Astrocyte (in vitro differentiated cells and primary cell): ENCODE measurements at regions not wholly inside any gene's neighbourhood (a gene's known extent, or its start where the extent isn't known, plus 50 kb on each side); places are given as distances from the start of the nearest gene placed in this dataset.
"Not testable (repeated sequence)": the region's sequence is repeated elsewhere in the genome, so short reads cannot be mapped to it uniquely, and the experiment has no call there.

Experiments
- DNase-seq: peaks from one replicate; pipeline ENCODE4 v3.0.0-alpha.2; 2010; ENCODE audit warnings: low read depth
- FAIRE-seq: peaks from 2 replicates; lab custom pipeline; 2011; peaks lifted over from hg19 to GRCh38; lab: Jason Lieb, UNC
- H2AFZ ChIP-seq: 2 replicates; pipeline ENCODE4 v1.6.0; 2012; ENCODE audit warnings: low read depth, low read length, inconsistent platforms
- H3K27ac ChIP-seq: 2 replicates; pipeline ENCODE4 v1.5.1; 2011; ENCODE audit warnings: low read depth, low read length, inconsistent platforms
- H3K27me3 ChIP-seq: 2 replicates; pipeline ENCODE4 v1.6.0; 2011; ENCODE audit warnings: low read length, inconsistent platforms; ENCODE audit not compliant: insufficient read depth
- H3K36me3 ChIP-seq: 2 replicates; pipeline ENCODE4 v1.5.1; 2011; ENCODE audit warnings: low read length, inconsistent platforms; ENCODE audit not compliant: insufficient read depth
- H3K4me1 ChIP-seq: 2 replicates; pipeline ENCODE4 v1.5.1; 2011; ENCODE audit warnings: low read length, inconsistent platforms; ENCODE audit not compliant: insufficient read depth
- H3K4me2 ChIP-seq: 2 replicates; pipeline ENCODE4 v1.6.0; 2012; ENCODE audit warnings: low read length, inconsistent platforms
- H3K4me3 ChIP-seq: 2 replicates; pipeline ENCODE4 v1.5.1; 2011; ENCODE audit warnings: low read depth, mild to moderate bottlenecking, low read length, inconsistent platforms; ENCODE audit not compliant: insufficient read depth
- H3K79me2 ChIP-seq: 2 replicates; pipeline ENCODE4 v1.6.0; 2012; ENCODE audit warnings: mild to moderate bottlenecking, low read length, inconsistent platforms; ENCODE audit not compliant: insufficient read depth
- H3K9ac ChIP-seq: 2 replicates; pipeline ENCODE4 v1.6.0; 2012; ENCODE audit warnings: mild to moderate bottlenecking, low read length, inconsistent platforms
- H3K9me3 ChIP-seq: 2 replicates; pipeline ENCODE4 v1.5.1; 2012; ENCODE audit warnings: low read depth, mild to moderate bottlenecking, low read length, inconsistent platforms; ENCODE audit not compliant: insufficient read depth
- H4K20me1 ChIP-seq: 2 replicates; pipeline ENCODE4 v1.6.0; 2012; ENCODE audit warnings: low read length, inconsistent platforms; ENCODE audit not compliant: insufficient read depth
- H3K27ac Mint-ChIP-seq: one replicate; pipeline ENCODE4 v1.8.0; 2021; ENCODE audit warnings: mild to moderate bottlenecking, mixed read lengths; ENCODE audit not compliant: unreplicated experiment
- H3K27me3 Mint-ChIP-seq: one replicate; pipeline ENCODE4 v1.8.0; 2021; ENCODE audit warnings: low read depth, mixed read lengths; ENCODE audit not compliant: unreplicated experiment
- H3K36me3 Mint-ChIP-seq: one replicate; pipeline ENCODE4 v1.8.0; 2021; ENCODE audit warnings: low read depth, mixed read lengths; ENCODE audit not compliant: unreplicated experiment
- H3K4me1 Mint-ChIP-seq: one replicate; pipeline ENCODE4 v1.8.0; 2021; ENCODE audit warnings: low read depth, mixed read lengths; ENCODE audit not compliant: unreplicated experiment
- H3K4me3 Mint-ChIP-seq: one replicate; pipeline ENCODE4 v1.8.0; 2021; ENCODE audit warnings: mild to moderate bottlenecking, moderate library complexity, mixed read lengths; ENCODE audit not compliant: unreplicated experiment
- H3K9me3 Mint-ChIP-seq: one replicate; pipeline ENCODE4 v1.8.0; 2021; ENCODE audit warnings: mild to moderate bottlenecking, mixed read lengths; ENCODE audit not compliant: unreplicated experiment
- EZH2 ChIP-seq: IDR thresholded peaks from 2 replicates; pipeline ENCODE4 v1.6.1; 2012; ENCODE audit warnings: mild to moderate bottlenecking, low read length, inconsistent platforms; ENCODE audit not compliant: insufficient read depth
- TF ChIP-seq, protein P1 (sequence below): IDR thresholded peaks from 2 replicates; pipeline ENCODE4 v1.5.1; 2011; ENCODE audit warnings: low read depth, mild to moderate bottlenecking, inconsistent platforms, low read length, moderate library complexity; ENCODE audit not compliant: insufficient read depth

DNA sequence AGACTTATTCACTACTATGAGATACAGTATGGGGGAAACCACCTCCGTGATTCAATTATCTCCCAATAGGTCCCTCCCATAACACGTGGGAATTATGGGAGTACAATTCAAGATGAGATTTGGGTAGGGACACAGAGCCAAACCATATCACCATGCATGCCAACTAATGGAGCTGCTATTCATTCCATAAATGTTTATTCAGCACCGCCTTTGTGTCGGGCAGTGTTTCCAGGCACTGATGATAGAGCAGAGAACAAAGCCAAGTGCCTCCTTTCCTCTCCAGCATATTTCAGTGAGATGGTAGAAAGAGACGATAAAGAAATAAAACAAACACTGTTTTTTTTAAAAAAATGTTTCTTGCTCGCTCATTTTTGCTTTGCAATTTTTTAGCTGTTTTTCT is 295.9 kb upstream of the FOXK1 start:
- H3K36me3 Mint-ChIP-seq: no peaks in the 10 kb centered on the region
- H3K27ac Mint-ChIP-seq: no peak overlapping the region
- peaks cover 10% of the 10 kb centered on the region for H3K27me3 Mint-ChIP-seq
- H3K4me1 Mint-ChIP-seq: no peaks in the 10 kb centered on the region
- H3K4me1 ChIP-seq: no peaks in the 10 kb centered on the region
- no peak overlapping the region for H3K27ac ChIP-seq
- H3K79me2 ChIP-seq: no peaks in the 10 kb centered on the region
- H3K4me3 ChIP-seq: no peak overlapping the region
- H3K4me3 Mint-ChIP-seq: no peak overlapping the region
- TF ChIP-seq EZH2: no peak
- TF ChIP-seq, protein P1, sequence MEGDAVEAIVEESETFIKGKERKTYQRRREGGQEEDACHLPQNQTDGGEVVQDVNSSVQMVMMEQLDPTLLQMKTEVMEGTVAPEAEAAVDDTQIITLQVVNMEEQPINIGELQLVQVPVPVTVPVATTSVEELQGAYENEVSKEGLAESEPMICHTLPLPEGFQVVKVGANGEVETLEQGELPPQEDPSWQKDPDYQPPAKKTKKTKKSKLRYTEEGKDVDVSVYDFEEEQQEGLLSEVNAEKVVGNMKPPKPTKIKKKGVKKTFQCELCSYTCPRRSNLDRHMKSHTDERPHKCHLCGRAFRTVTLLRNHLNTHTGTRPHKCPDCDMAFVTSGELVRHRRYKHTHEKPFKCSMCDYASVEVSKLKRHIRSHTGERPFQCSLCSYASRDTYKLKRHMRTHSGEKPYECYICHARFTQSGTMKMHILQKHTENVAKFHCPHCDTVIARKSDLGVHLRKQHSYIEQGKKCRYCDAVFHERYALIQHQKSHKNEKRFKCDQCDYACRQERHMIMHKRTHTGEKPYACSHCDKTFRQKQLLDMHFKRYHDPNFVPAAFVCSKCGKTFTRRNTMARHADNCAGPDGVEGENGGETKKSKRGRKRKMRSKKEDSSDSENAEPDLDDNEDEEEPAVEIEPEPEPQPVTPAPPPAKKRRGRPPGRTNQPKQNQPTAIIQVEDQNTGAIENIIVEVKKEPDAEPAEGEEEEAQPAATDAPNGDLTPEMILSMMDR: no peak
- no peak overlapping the region for H3K4me2 ChIP-seq
- peaks cover 8% of the 10 kb centered on the region for H3K9me3 Mint-ChIP-seq
- DNase-seq (no peak), FAIRE-seq (no peak)
- H3K9me3 ChIP-seq: peaks cover 3% of the 10 kb centered on the region
- no peaks in the 10 kb centered on the region for H3K27me3 ChIP-seq
- H2AFZ ChIP-seq: no peak overlapping the region
- H3K36me3 ChIP-seq: no peaks in the 10 kb centered on the region
- no peaks in the 10 kb centered on the region for H4K20me1 ChIP-seq
- H3K9ac ChIP-seq: no peak overlapping the region

DNA sequence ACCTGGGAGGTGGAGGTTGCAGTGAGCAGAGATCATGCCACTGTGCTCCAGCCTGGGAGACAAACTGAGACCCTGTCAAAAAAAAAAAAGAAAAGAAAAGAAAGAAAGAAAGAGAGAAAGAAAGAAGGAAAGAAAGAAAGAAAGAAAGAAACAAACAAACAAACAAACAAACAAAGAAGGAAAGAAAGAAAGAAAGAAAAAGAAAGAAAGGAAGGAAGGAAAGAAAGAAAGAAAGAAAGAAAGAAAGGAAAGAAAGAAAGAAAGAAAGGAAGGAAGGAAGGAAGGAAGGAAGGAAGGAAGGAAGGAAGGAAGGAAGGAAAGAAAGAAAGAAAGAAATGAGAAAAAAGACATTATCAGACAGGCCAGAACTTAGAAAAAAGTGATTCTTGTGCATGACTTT is 291.0 kb upstream of the FOXK1 start:
- not testable (repeated sequence) for H3K4me1 ChIP-seq, DNase-seq, H3K36me3 Mint-ChIP-seq, H3K27me3 ChIP-seq, H3K4me2 ChIP-seq, H3K27ac Mint-ChIP-seq, H3K4me3 Mint-ChIP-seq, H3K4me3 ChIP-seq, H3K27me3 Mint-ChIP-seq, H3K36me3 ChIP-seq, H3K9me3 Mint-ChIP-seq, H3K4me1 Mint-ChIP-seq, H3K27ac ChIP-seq, H2AFZ ChIP-seq, FAIRE-seq, H3K79me2 ChIP-seq, H4K20me1 ChIP-seq, H3K9ac ChIP-seq, H3K9me3 ChIP-seq

DNA sequence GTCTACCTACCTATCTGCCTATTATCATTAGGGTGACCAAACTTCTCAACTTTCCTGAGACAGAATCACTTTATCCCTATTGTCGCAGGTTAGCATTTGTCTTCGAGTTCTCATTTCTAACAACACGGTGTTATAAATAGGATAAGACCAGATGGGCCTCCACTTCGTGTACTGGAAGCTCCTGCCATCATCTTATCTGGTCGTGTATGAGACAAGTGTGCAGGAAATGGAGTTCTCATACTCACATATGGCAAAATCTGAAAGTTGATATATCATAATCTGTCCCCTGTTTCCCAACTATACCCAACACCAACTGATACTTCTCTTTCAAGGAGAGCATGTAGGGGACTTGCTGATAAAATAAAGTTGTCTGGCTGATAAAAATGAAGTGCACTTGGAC is 287.4 kb upstream of the FOXK1 start:
- Histone ChIP-seq H3K79me2 (no peaks in the 10 kb centered on the region), H3K9ac (no peak overlapping the region), H3K36me3 (no peaks in the 10 kb centered on the region), H3K9me3 (peaks cover 5% of the 10 kb centered on the region), H4K20me1 (no peaks in the 10 kb centered on the region), H3K27ac (no peak overlapping the region), H3K4me2 (no peak overlapping the region), H3K27me3 (no peaks in the 10 kb centered on the region), H3K4me3 (no peak overlapping the region), H3K4me1 (no peaks in the 10 kb centered on the region), H2AFZ (no peak overlapping the region)
- Mint-ChIP-seq H3K36me3 (no peaks in the 10 kb centered on the region), H3K9me3 (peaks cover 3% of the 10 kb centered on the region), H3K27me3 (no peaks in the 10 kb centered on the region), H3K4me3 (no peak overlapping the region), H3K27ac (no peak overlapping the region), H3K4me1 (no peaks in the 10 kb centered on the region)
- no peak for DNase-seq
- TF ChIP-seq EZH2: no peak
- TF ChIP-seq, protein P1: no peak
- no peak for FAIRE-seq
